ENCODE measurements at regions not wholly inside any gene's neighbourhood (a gene's known extent, or its start where the extent isn't known, plus 50 kb on each side); places are given as distances from the start of the nearest gene placed in this dataset.

DNA sequence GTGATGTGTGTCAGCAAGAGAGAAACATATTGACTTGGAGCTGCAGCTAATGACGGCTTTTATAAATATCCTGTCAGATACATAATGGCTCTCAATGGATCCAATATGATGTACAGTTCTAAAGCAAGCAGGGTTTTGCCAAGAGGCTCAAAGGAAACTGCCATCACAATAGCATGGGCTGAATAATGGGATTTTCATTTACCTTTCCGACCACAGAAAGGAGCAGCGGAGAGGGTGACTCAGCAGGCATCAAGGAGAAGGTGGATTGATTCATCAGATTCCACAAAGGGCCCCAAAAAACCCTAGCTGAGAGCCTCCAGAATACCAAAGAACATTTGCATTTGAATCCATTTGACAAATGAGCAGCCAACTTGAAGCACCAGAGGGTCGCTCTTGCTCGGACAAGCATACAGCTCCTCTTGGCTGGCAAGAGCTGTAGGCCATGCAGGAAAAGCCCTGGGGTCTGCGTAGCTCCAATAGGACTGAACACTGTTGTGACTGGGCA, 355.7 kb upstream of the NOCT start:
- Histone ChIP-seq H3K36me3 (no peaks in the 10 kb centered on the region), H3K4me1 (no peaks in the 10 kb centered on the region), H3K27ac (no peak overlapping the region), H3K4me3 (no peak overlapping the region), H3K9me3 (no peaks in the 10 kb centered on the region), H3K27me3 (no peaks in the 10 kb centered on the region)
- DNase-seq: no peak
- TF ChIP-seq POLR2A (IDR thresholded peaks at IDR 0.05) (no peak), CTCF (IDR thresholded peaks at IDR 0.05) (no peak)
- intact Hi-C loops (cut with DNase I; ENCODE audit: low total_unique reads): no loop called here

GRCh38 chr4:138659037-138659811, 356.4 kb upstream of the NOCT start:
- H3K4me3 ChIP-seq: no peak overlapping the region
- no peaks in the 10 kb centered on the region for H3K9me3 ChIP-seq
- no peak for TF ChIP-seq CTCF (IDR thresholded peaks at IDR 0.05)
- TF ChIP-seq POLR2A (IDR thresholded peaks at IDR 0.05): no peak
- H3K4me1 ChIP-seq: no peaks in the 10 kb centered on the region
- no peaks in the 10 kb centered on the region for H3K36me3 ChIP-seq
- DNase-seq: no peak
- H3K27me3 ChIP-seq: no peaks in the 10 kb centered on the region
- intact Hi-C loops (cut with DNase I; ENCODE audit: low total_unique reads): no loop called here
- no peak overlapping the region for H3K27ac ChIP-seq

DNA sequence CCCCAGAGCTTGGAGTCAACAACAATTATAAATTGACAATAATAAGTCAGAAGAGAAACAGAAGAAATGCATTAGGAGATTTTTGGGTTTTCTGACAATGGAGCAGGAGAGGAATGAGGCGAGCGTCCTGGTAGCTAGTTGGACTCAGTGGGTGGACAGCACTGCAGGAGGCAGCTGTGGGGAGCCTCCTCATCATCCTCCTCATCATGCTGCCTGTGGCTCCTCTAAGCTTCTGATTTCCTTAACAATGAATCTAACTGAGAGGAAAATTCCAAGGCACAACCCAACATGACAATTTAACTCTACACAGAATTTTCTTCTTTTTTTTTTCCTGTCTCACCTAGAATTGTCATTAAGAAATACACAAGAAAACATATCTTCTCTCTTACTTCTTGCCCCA, 357.1 kb upstream of the NOCT start:
- no peaks in the 10 kb centered on the region for H3K9me3 ChIP-seq
- TF ChIP-seq POLR2A (IDR thresholded peaks at IDR 0.05) (no peak), CTCF (IDR thresholded peaks at IDR 0.05) (no peak)
- no peak for DNase-seq

DNA sequence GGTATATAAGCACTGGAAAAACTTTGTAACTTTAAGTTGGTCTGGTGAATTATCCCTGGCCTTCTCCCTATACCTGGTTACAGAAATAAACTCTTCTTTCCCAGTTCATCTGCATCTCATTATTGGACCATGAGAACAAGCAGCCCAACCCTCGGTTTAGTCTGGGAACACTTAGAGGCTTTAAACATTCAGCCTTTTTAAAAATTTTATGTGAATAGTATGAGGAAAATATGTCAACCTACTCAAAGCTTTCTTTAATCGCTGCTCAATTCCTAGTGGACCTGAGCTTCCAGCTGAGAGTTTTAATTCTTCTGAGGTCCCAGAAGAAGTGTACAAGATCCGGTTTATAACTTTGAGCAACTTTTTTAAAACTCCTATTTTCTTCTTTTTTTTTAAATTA, 358.6 kb upstream of the NOCT start:
- intact Hi-C loops (cut with DNase I; ENCODE audit: low total_unique reads): no loop called here
- Histone ChIP-seq H3K27ac (no peak overlapping the region), H3K27me3 (no peaks in the 10 kb centered on the region), H3K36me3 (no peaks in the 10 kb centered on the region), H3K4me3 (no peak overlapping the region), H3K9me3 (no peaks in the 10 kb centered on the region), H3K4me1 (no peaks in the 10 kb centered on the region)
- no peak for DNase-seq
- TF ChIP-seq POLR2A (IDR thresholded peaks at IDR 0.05) (no peak), CTCF (IDR thresholded peaks at IDR 0.05) (no peak)

More for the DNA sequence above, 357.1 kb upstream of the NOCT start:
- Histone ChIP-seq H3K36me3 (no peaks in the 10 kb centered on the region), H3K27me3 (no peaks in the 10 kb centered on the region), H3K4me1 (no peaks in the 10 kb centered on the region), H3K27ac (no peak overlapping the region), H3K4me3 (no peak overlapping the region)
- intact Hi-C loops (cut with DNase I; ENCODE audit: low total_unique reads): no loop called here

- TF ChIP-seq CTCF (IDR thresholded peaks at IDR 0.05) (no peak), POLR2A (IDR thresholded peaks at IDR 0.05) (no peak)
- intact Hi-C loops (cut with DNase I; ENCODE audit: low total_unique reads): no loop called here
Observed at GRCh38 chr4:138655985-138656384, 359.6 kb upstream of the NOCT start.

More at GRCh38 chr4:138655985-138656384, 359.6 kb upstream of the NOCT start:
- Histone ChIP-seq H3K4me3 (no peak overlapping the region), H3K4me1 (no peaks in the 10 kb centered on the region), H3K27me3 (no peaks in the 10 kb centered on the region), H3K9me3 (no peaks in the 10 kb centered on the region), H3K27ac (no peak overlapping the region), H3K36me3 (no peaks in the 10 kb centered on the region)
- no peak for DNase-seq

Measured in uterus (tissue), 3 donors.